ENCODE measurements at regions not wholly inside any gene's neighbourhood (a gene's known extent, or its start where the extent isn't known, plus 50 kb on each side); places are given as distances from the start of the nearest gene placed in this dataset.

DNA sequence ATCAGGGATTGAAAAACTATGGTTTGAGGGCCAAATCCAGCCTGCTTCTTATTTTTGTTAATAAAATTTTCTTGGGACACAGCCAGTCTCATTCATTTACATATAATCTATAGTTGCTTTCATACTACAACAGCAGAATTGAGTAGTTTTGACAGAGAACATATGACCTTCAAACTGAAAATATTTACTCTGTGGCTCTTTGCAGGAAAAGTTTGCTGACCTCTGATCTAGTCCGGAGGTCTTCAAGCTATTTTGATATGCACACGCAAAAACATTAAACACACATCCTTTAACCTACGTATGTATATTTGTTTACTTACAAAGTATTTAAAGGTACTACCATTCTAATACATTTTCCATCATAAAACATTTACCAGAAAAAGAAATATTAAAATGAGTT is 76.5 kb upstream of the LARGE1 start:
- Histone ChIP-seq H3K4me3 (ENCODE audit: low read depth in 1 of 5, low read length in 5 of 5) (no peak overlapping the region), H3K9ac (ENCODE audit: low read length in 5 of 5) (no peak overlapping the region), H3K27me3 (ENCODE audit: control insufficient read depth in 5 of 5, insufficient read depth in 4 of 5, low read length in 5 of 5) (peaks cover 0 to 2% (median 0%) of the 10 kb centered on the region in 5 donors), H3K9me3 (ENCODE audit: control insufficient read depth in 5 of 5, low read length in 5 of 5) (peaks cover 0 to 28% (median 20%) of the 10 kb centered on the region in 5 donors), H3K36me3 (ENCODE audit: control insufficient read depth in 5 of 5, insufficient read depth in 5 of 5, low read length in 5 of 5) (no peaks in the 10 kb centered on the region), H3K4me1 (ENCODE audit: control insufficient read depth in 5 of 5, insufficient read depth in 5 of 5, low read length in 5 of 5) (no peaks in the 10 kb centered on the region), H3K27ac (ENCODE audit: low read depth, low read length) (no peak overlapping the region)

DNA sequence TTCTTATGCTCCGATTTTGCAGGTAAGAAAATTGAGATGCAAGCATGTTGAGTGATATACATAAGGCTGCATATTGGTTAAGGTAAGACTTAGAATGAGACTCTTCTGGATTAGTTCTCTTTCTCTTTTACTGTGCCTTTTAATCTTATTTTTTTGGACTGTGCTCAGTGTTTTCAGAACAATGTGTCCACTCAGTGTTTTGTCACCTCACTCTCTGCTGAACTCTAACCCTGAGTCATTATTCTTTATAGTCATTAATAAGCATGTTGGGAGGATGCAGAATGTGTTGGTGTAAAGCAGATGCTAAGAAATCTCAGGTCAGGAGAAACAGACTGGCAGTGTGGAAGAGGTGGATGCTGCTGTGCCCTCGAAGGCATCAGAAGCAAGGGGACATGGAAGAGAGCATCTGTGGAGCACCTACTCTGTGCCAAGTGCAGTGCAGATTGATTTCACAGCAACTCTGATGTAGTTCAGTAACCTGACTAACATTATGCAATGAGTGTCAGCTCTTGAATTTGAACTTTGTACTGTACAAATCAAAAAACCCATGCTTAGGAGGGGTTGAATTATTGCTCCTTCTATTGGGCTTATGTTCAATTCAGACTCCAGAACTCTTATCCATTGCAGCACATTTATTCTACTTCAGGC is 80.7 kb upstream of the LARGE1 start:
- peaks cover 0 to 2% (median 0%) of the 10 kb centered on the region in 5 donors for H3K27me3 ChIP-seq (ENCODE audit: control insufficient read depth in 5 of 5, insufficient read depth in 4 of 5, low read length in 5 of 5)
- H3K4me1 ChIP-seq (ENCODE audit: control insufficient read depth in 5 of 5, insufficient read depth in 5 of 5, low read length in 5 of 5), result no peaks in the 10 kb centered on the region
- no peak overlapping the region for H3K27ac ChIP-seq (ENCODE audit: low read depth, low read length)
- no peak overlapping the region for H3K9ac ChIP-seq (ENCODE audit: low read length in 5 of 5)
- H3K9me3 ChIP-seq (ENCODE audit: control insufficient read depth in 5 of 5, low read length in 5 of 5), result peaks cover 0 to 34% (median 23%) of the 10 kb centered on the region in 5 donors
- no peaks in the 10 kb centered on the region for H3K36me3 ChIP-seq (ENCODE audit: control insufficient read depth in 5 of 5, insufficient read depth in 5 of 5, low read length in 5 of 5)
- no peak overlapping the region for H3K4me3 ChIP-seq (ENCODE audit: low read depth in 1 of 5, low read length in 5 of 5)

DNA sequence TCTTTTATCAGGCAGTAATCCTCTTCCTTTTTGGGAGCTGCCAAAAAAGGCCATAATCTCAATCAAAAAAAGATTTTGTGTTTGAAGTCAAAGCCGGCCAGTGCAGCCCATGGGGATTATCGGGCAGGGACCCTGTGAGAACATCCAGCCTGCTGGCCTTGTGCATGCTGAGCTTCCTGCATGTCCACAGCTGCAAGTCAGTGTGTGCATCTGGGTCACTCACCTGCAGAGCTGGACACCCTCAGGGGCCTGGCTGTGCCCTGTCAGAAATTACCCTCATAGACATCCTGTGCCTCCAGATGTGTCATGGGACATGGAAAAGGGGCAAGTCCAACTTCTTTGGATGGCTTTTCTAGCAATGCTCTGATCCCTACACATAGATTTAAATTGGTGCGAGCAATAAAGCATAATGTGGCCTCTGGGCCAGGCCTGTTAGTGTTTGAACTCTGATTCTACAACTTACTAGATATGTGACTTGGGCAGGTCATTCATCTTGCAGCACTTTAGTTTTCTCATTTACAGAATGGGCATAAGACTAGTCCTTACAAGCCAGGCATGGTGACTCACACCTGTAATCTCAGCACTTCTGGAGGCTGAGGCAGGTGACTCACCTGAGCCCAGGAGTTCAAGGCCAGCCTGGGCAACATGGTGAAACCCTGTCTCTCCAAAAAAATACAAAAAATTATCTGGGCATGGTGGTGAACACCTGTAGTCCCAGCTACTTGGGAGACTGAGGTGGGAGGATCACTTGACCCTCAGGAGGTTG is 81.6 kb upstream of the LARGE1 start:
- Histone ChIP-seq H3K27me3 (ENCODE audit: control insufficient read depth in 5 of 5, insufficient read depth in 4 of 5, low read length in 5 of 5) (peaks cover 0 to 2% (median 0%) of the 10 kb centered on the region in 5 donors), H3K4me1 (ENCODE audit: control insufficient read depth in 5 of 5, insufficient read depth in 5 of 5, low read length in 5 of 5) (no peaks in the 10 kb centered on the region), H3K9me3 (ENCODE audit: control insufficient read depth in 5 of 5, low read length in 5 of 5) (peaks cover 0 to 34% (median 23%) of the 10 kb centered on the region in 5 donors), H3K9ac (ENCODE audit: low read length in 5 of 5) (no peak overlapping the region), H3K27ac (ENCODE audit: low read depth, low read length) (no peak overlapping the region), H3K4me3 (ENCODE audit: low read depth in 1 of 5, low read length in 5 of 5) (no peak overlapping the region), H3K36me3 (ENCODE audit: control insufficient read depth in 5 of 5, insufficient read depth in 5 of 5, low read length in 5 of 5) (no peaks in the 10 kb centered on the region)

DNA sequence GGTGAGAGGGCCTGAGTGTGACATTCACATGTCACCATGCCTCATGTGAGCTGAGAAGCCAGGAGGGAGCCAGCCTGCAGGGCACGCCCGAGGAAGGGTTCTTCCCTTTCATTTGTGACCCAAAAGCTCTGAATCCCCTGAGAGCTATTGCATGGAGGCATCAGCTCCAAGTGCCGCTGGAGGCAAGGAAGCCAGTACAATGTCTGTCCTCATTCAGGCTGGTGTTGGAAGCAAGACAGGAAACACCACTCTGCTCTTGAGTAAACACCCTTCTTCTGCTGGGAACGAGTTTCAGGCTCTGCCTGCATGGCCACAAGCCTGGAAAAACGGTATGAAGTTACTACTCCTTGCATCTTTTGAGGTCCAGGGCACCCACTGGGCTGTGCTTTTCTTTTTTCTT is 83.8 kb upstream of the LARGE1 start:
- no peaks in the 10 kb centered on the region for H3K4me1 ChIP-seq (ENCODE audit: control insufficient read depth in 5 of 5, insufficient read depth in 5 of 5, low read length in 5 of 5)
- no peak overlapping the region for H3K9ac ChIP-seq (ENCODE audit: low read length in 5 of 5)
- H3K27ac ChIP-seq (ENCODE audit: low read depth, low read length), result no peak overlapping the region
- no peak overlapping the region for H3K4me3 ChIP-seq (ENCODE audit: low read depth in 1 of 5, low read length in 5 of 5)
- H3K9me3 ChIP-seq (ENCODE audit: control insufficient read depth in 5 of 5, low read length in 5 of 5), result peaks cover 0 to 26% (median 18%) of the 10 kb centered on the region in 5 donors
- H3K27me3 ChIP-seq (ENCODE audit: control insufficient read depth in 5 of 5, insufficient read depth in 4 of 5, low read length in 5 of 5), result peaks cover 0 to 2% (median 0%) of the 10 kb centered on the region in 5 donors
- no peaks in the 10 kb centered on the region for H3K36me3 ChIP-seq (ENCODE audit: control insufficient read depth in 5 of 5, insufficient read depth in 5 of 5, low read length in 5 of 5)

DNA sequence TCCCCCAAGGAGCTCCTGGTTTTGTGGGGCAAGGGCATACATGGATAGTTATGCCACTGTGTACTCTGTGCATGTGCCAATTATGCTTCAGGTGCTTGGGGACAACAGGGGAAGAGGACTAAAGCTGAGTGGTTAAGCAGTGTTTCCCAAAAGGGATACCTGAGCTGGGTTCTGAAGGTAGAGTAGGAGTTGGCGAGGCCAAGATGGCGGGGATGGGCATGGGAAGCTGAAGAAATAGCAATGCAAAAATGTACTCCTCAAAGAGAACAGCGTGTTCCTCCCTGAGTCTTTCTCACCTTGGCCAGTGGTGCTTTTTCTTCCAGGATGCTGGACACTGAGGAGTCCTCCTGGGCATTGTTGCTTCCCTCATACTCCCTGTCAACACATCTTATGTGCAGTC is 90.0 kb upstream of the LARGE1 start:
- no peak overlapping the region for H3K4me3 ChIP-seq (ENCODE audit: low read depth in 1 of 5, low read length in 5 of 5)
- no peak overlapping the region for H3K9ac ChIP-seq (ENCODE audit: low read length in 5 of 5)
- H3K36me3 ChIP-seq (ENCODE audit: control insufficient read depth in 5 of 5, insufficient read depth in 5 of 5, low read length in 5 of 5), result no peaks in the 10 kb centered on the region
- no peaks in the 10 kb centered on the region for H3K4me1 ChIP-seq (ENCODE audit: control insufficient read depth in 5 of 5, insufficient read depth in 5 of 5, low read length in 5 of 5)
- peaks cover 5 to 27% (median 13%) of the 10 kb centered on the region in 5 donors for H3K9me3 ChIP-seq (ENCODE audit: control insufficient read depth in 5 of 5, low read length in 5 of 5)
- no peaks in the 10 kb centered on the region for H3K27me3 ChIP-seq (ENCODE audit: control insufficient read depth in 5 of 5, insufficient read depth in 4 of 5, low read length in 5 of 5)
- H3K27ac ChIP-seq (ENCODE audit: low read depth, low read length), result no peak overlapping the region

DNA sequence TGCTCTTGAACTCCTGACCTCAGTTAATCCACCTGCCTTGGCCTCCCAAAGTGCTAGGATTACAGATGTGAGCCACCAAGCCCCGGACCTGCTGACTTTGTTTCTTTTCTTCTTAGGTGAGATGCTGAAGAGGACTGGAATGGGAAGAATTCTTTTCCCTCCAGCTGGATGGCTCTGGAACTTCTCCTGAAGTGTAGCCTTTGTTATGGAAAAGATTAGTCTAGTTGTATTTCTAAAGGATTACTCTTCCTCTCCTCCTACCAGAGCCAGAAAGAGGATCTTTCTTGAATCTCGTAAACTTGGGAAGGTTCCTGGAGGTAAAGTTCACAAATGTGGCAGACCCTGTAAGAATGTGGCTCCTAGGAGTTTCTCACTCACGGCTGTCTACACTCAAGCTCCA is 95.4 kb upstream of the LARGE1 start:
- Histone ChIP-seq H3K9ac (ENCODE audit: low read length in 5 of 5) (no peak overlapping the region), H3K27ac (ENCODE audit: low read depth, low read length) (no peak overlapping the region), H3K9me3 (ENCODE audit: control insufficient read depth in 5 of 5, low read length in 5 of 5) (peaks cover 5 to 36% (median 23%) of the 10 kb centered on the region in 5 donors)

DNA sequence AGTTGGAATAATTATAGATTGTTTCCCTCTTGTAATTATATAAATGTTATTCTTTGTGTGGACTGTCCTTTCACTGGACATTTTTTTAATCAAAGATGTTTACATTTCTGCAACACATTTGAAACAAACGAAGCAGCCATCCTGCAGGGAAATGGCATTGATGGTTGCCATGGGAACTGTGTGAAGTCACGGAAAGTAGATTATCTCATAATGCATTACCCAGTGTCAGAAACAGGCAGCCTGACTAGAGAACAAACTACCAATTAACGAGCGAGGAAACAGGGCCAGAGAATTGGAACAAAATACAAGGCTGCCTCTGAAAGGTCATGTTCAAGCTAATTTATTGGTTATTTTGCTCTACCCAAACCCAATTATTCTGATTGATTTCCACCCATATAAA is 96.9 kb upstream of the LARGE1 start:
- peaks cover 5 to 30% (median 19%) of the 10 kb centered on the region in 5 donors for H3K9me3 ChIP-seq (ENCODE audit: control insufficient read depth in 5 of 5, low read length in 5 of 5)
- H3K27ac ChIP-seq (ENCODE audit: low read depth, low read length), result no peak overlapping the region
- H3K9ac ChIP-seq (ENCODE audit: low read length in 5 of 5), result no peak overlapping the region
- H3K36me3 ChIP-seq (ENCODE audit: control insufficient read depth in 5 of 5, insufficient read depth in 5 of 5, low read length in 5 of 5), result no peaks in the 10 kb centered on the region
- H3K27me3 ChIP-seq (ENCODE audit: control insufficient read depth in 5 of 5, insufficient read depth in 4 of 5, low read length in 5 of 5), result peaks cover 0 to 5% (median 0%) of the 10 kb centered on the region in 5 donors
- H3K4me3 ChIP-seq (ENCODE audit: low read depth in 1 of 5, low read length in 5 of 5), result no peak overlapping the region
- H3K4me1 ChIP-seq (ENCODE audit: control insufficient read depth in 5 of 5, insufficient read depth in 5 of 5, low read length in 5 of 5), result no peaks in the 10 kb centered on the region

More for the DNA sequence above, 95.4 kb upstream of the LARGE1 start:
- H3K4me3 ChIP-seq (ENCODE audit: low read depth in 1 of 5, low read length in 5 of 5), result no peak overlapping the region
- no peaks in the 10 kb centered on the region for H3K36me3 ChIP-seq (ENCODE audit: control insufficient read depth in 5 of 5, insufficient read depth in 5 of 5, low read length in 5 of 5)
- H3K4me1 ChIP-seq (ENCODE audit: control insufficient read depth in 5 of 5, insufficient read depth in 5 of 5, low read length in 5 of 5), result no peaks in the 10 kb centered on the region
- peaks cover 0 to 5% (median 0%) of the 10 kb centered on the region in 5 donors for H3K27me3 ChIP-seq (ENCODE audit: control insufficient read depth in 5 of 5, insufficient read depth in 4 of 5, low read length in 5 of 5)

DNA sequence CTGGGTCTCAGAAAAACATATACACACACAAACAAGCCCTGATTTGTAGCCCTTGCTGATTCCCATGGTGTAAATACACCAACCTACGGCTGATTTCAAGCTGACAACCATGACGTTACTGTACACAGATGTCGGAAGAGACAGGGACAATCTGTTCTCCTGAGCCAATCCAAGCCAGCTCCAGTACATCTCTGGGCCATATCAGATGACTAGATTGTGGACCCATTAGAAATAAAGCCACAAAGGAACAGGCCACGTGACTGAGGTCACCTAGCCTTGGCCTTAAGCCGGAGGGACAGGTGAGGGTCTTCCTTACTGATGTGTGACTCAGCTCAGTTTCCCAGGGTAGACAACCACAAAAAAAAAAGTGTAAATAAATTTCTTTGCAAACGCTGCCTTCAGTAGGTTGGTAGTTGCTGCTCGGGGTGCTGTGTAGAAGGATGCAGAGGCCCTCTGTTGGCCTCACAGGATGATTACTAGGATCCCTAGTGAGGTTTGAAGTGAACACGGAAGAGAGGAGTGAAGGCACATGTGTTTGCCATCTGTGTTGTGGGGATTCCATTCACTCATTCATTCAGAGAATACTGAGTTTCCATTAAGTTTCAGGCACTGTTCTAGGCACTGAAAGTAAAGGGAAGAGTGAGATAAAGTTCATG is 99.0 kb upstream of the LARGE1 start:
- Histone ChIP-seq H3K9ac (ENCODE audit: low read length in 5 of 5) (no peak overlapping the region), H3K27me3 (ENCODE audit: control insufficient read depth in 5 of 5, insufficient read depth in 4 of 5, low read length in 5 of 5) (peaks cover 0 to 5% (median 0%) of the 10 kb centered on the region in 5 donors), H3K4me3 (ENCODE audit: low read depth in 1 of 5, low read length in 5 of 5) (no peak overlapping the region), H3K36me3 (ENCODE audit: control insufficient read depth in 5 of 5, insufficient read depth in 5 of 5, low read length in 5 of 5) (no peaks in the 10 kb centered on the region), H3K4me1 (ENCODE audit: control insufficient read depth in 5 of 5, insufficient read depth in 5 of 5, low read length in 5 of 5) (no peaks in the 10 kb centered on the region), H3K9me3 (ENCODE audit: control insufficient read depth in 5 of 5, low read length in 5 of 5) (peaks cover 3 to 20% (median 16%) of the 10 kb centered on the region in 5 donors), H3K27ac (ENCODE audit: low read depth, low read length) (no peak overlapping the region)

DNA sequence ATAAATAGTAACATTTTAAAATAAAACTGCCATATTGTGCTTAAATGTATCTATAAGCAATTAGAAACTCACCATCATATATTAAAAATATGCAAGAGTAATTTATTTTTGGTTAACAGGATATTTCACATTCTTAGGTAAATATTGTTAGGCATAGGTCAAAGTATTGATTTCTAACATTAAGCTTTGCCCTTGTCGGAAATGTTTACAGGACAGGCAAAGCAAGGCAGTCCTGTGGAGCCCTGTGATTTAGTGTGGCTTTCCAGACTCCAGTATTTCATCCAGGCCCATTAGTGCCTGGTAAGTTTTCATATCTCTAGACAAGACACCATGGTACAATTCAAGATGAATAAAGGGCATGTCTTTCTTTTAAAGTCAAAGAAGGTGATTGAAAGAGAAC is 114.9 kb upstream of the LARGE1 start:
- Histone ChIP-seq H3K4me1 (ENCODE audit: control insufficient read depth in 5 of 5, insufficient read depth in 5 of 5, low read length in 5 of 5) (no peaks in the 10 kb centered on the region), H3K9ac (ENCODE audit: low read length in 5 of 5) (no peak overlapping the region)

DNA sequence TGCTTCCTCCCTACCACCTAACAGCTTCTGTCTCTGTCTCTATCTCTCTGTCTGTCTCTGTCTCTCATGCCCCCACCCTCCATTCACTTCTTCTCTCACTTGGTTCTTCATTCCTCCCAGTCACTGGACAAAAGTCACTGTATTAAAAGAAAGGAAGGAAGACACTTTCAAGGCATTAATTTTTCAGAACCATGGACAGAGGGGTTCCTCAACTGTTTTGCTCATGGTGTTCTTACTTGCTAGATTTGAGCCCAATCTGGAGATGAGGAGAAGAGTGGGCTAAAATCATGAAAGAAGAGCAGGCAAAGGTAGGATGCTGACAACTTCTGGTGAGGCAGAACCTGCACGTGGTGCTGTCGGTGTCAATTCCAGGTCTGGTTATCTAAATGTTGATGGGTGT is 116.7 kb upstream of the LARGE1 start:
- H3K27me3 ChIP-seq (ENCODE audit: control insufficient read depth in 5 of 5, insufficient read depth in 4 of 5, low read length in 5 of 5), result peaks cover 0 to 4% (median 0%) of the 10 kb centered on the region in 5 donors
- no peak overlapping the region for H3K4me3 ChIP-seq (ENCODE audit: low read depth in 1 of 5, low read length in 5 of 5)
- H3K9me3 ChIP-seq (ENCODE audit: control insufficient read depth in 5 of 5, low read length in 5 of 5), result no peaks in the 10 kb centered on the region
- no peaks in the 10 kb centered on the region for H3K4me1 ChIP-seq (ENCODE audit: control insufficient read depth in 5 of 5, insufficient read depth in 5 of 5, low read length in 5 of 5)
- no peaks in the 10 kb centered on the region for H3K36me3 ChIP-seq (ENCODE audit: control insufficient read depth in 5 of 5, insufficient read depth in 5 of 5, low read length in 5 of 5)
- no peak overlapping the region for H3K27ac ChIP-seq (ENCODE audit: low read depth, low read length)
- no peak overlapping the region for H3K9ac ChIP-seq (ENCODE audit: low read length in 5 of 5)

More for the DNA sequence above, 114.9 kb upstream of the LARGE1 start:
- no peaks in the 10 kb centered on the region for H3K36me3 ChIP-seq (ENCODE audit: control insufficient read depth in 5 of 5, insufficient read depth in 5 of 5, low read length in 5 of 5)
- peaks cover 0 to 4% (median 0%) of the 10 kb centered on the region in 5 donors for H3K27me3 ChIP-seq (ENCODE audit: control insufficient read depth in 5 of 5, insufficient read depth in 4 of 5, low read length in 5 of 5)
- peaks cover 0 to 6% (median 0%) of the 10 kb centered on the region in 5 donors for H3K9me3 ChIP-seq (ENCODE audit: control insufficient read depth in 5 of 5, low read length in 5 of 5)
- no peak overlapping the region for H3K4me3 ChIP-seq (ENCODE audit: low read depth in 1 of 5, low read length in 5 of 5)
- H3K27ac ChIP-seq (ENCODE audit: low read depth, low read length), result no peak overlapping the region

All from subcutaneous abdominal adipose tissue (tissue), 5 donors.